ENCODE measurements at regions not wholly inside any gene's neighbourhood (a gene's known extent, or its start where the extent isn't known, plus 50 kb on each side); places are given as distances from the start of the nearest gene placed in this dataset.

DNA sequence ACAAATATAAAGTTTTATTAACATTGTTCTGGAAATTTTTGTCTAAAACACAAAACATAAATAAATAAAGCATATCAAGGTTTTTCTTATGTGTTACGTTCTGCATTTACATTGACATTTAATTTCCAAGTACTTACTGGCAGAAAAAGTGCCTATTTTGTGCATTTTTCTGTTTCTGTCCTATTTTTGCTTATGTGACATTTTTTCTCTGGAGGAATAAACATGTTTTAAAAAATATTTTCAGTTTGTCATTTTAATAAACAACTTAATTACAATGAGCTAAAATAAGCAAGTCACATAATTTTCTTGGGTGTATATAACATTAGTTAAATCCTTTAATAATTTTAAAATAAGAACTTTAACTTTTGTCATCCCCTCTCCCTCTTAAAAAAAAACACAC is 94.4 kb upstream of the HS3ST5 start:
- Histone ChIP-seq H3K9me3 (ENCODE audit: control insufficient read depth in 1 of 2, insufficient read depth in 1 of 2, low read depth in 1 of 2, low read length in 2 of 2) (no peaks in the 10 kb centered on the region), H3K9me2 (ENCODE audit: insufficient read depth) (no peaks in the 10 kb centered on the region), H3K4me3 (replicated peaks in 1 of 2; ENCODE audit: low read depth in 1 of 2, low read length in 2 of 2) (no peak overlapping the region), H3K79me2 (ENCODE audit: insufficient read depth, low read length) (no peaks in the 10 kb centered on the region), H4K20me1 (ENCODE audit: insufficient read depth) (no peaks in the 10 kb centered on the region), H3K27me3 (ENCODE audit: insufficient read depth, low read length) (no peaks in the 10 kb centered on the region), H3K4me2 (ENCODE audit: low read length) (no peak overlapping the region), H3K9ac (ENCODE audit: low read length) (no peak overlapping the region), H3K36me3 (ENCODE audit: control insufficient read depth in 1 of 2, insufficient read depth in 2 of 2, low read length in 2 of 2) (no peaks in the 10 kb centered on the region), H2AFZ (ENCODE audit: low read depth, low read length, poor library complexity, severe bottlenecking) (no peak overlapping the region), H3K27ac (ENCODE audit: low read depth, low read length) (no peak overlapping the region), H3K4me1 (ENCODE audit: control insufficient read depth in 1 of 2, insufficient read depth in 2 of 2, low read length in 2 of 2) (no peaks in the 10 kb centered on the region)
- ATAC-seq = no peak
- no peak for DNase-seq (ENCODE audit: low read depth, low spot score)
- ChIA-PET CTCF (no interaction called here), RAD21 (ENCODE audit: low non-redundant PET in 1 of 2, low total read pairs in 2 of 2, uncharacterized antibody in 2 of 2, unreplicated experiment in 2 of 2) (no interaction called here), POLR2A (no interaction called here)
- TF ChIP-seq POLR2A (IDR thresholded peaks at IDR 0.05; ENCODE audit: borderline replicate concordance, extremely low read depth, insufficient read depth, insufficient read length) (no peak), EZH2phosphoT487 (IDR thresholded peaks at IDR 0.05; ENCODE audit: borderline replicate concordance) (no peak), TCF7L2 (IDR thresholded peaks at IDR 0.05; ENCODE audit: borderline replicate concordance, extremely low read depth, insufficient read depth, insufficient read length) (no peak), ZNF274 (IDR thresholded peaks at IDR 0.05; ENCODE audit: low read depth, low read length) (no peak)
- TF ChIP-seq, protein P1, sequence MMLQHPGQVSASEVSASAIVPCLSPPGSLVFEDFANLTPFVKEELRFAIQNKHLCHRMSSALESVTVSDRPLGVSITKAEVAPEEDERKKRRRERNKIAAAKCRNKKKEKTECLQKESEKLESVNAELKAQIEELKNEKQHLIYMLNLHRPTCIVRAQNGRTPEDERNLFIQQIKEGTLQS (IDR thresholded peaks at IDR 0.05) = no peak
- intact Hi-C loops (cut with micrococcal nuclease) = no loop called here
- BruUV-seq (replicated peaks) = no TSS peak

GRCh38 chr6:114436691-114437090 is 93.9 kb upstream of the HS3ST5 start:
- Histone ChIP-seq H3K79me2 (ENCODE audit: insufficient read depth, low read length) (no peaks in the 10 kb centered on the region), H3K4me1 (ENCODE audit: control insufficient read depth in 1 of 2, insufficient read depth in 2 of 2, low read length in 2 of 2) (no peaks in the 10 kb centered on the region), H3K9me2 (ENCODE audit: insufficient read depth) (no peaks in the 10 kb centered on the region), H4K20me1 (ENCODE audit: insufficient read depth) (no peaks in the 10 kb centered on the region), H3K27ac (ENCODE audit: low read depth, low read length) (no peak overlapping the region), H3K9me3 (ENCODE audit: control insufficient read depth in 1 of 2, insufficient read depth in 1 of 2, low read depth in 1 of 2, low read length in 2 of 2) (no peaks in the 10 kb centered on the region), H2AFZ (ENCODE audit: low read depth, low read length, poor library complexity, severe bottlenecking) (no peak overlapping the region), H3K36me3 (ENCODE audit: control insufficient read depth in 1 of 2, insufficient read depth in 2 of 2, low read length in 2 of 2) (no peaks in the 10 kb centered on the region), H3K27me3 (ENCODE audit: insufficient read depth, low read length) (no peaks in the 10 kb centered on the region), H3K4me3 (replicated peaks in 1 of 2; ENCODE audit: low read depth in 1 of 2, low read length in 2 of 2) (no peak overlapping the region), H3K4me2 (ENCODE audit: low read length) (no peak overlapping the region), H3K9ac (ENCODE audit: low read length) (no peak overlapping the region)
- DNase-seq (ENCODE audit: low read depth, low spot score) = no peak
- no TSS peak for BruUV-seq (replicated peaks)
- ChIA-PET RAD21 (ENCODE audit: low non-redundant PET in 1 of 2, low total read pairs in 2 of 2, uncharacterized antibody in 2 of 2, unreplicated experiment in 2 of 2) (no interaction called here), CTCF (no interaction called here), POLR2A (no interaction called here)
- intact Hi-C loops (cut with micrococcal nuclease) = no loop called here
- no peak for ATAC-seq
- TF ChIP-seq SP1 (IDR thresholded peaks at IDR 0.05; ENCODE audit: low read depth) (no peak), SIN3A (IDR thresholded peaks at IDR 0.05; ENCODE audit: low read depth) (no peak), CBX3 (IDR thresholded peaks at IDR 0.05; ENCODE audit: low read depth) (no peak), POLR2AphosphoS5 (IDR thresholded peaks at IDR 0.05; ENCODE audit: low read depth, low read length) (no peak), YY1 (IDR thresholded peaks at IDR 0.05; ENCODE audit: extremely low read depth, insufficient replicate concordance, low read depth, low read length) (no peak)
- TF ChIP-seq, protein P1 (IDR thresholded peaks at IDR 0.05) = no peak
- TF ChIP-seq, protein P2, sequence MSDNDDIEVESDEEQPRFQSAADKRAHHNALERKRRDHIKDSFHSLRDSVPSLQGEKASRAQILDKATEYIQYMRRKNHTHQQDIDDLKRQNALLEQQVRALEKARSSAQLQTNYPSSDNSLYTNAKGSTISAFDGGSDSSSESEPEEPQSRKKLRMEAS (IDR thresholded peaks at IDR 0.05) = no peak
- TF ChIP-seq, protein P3, sequence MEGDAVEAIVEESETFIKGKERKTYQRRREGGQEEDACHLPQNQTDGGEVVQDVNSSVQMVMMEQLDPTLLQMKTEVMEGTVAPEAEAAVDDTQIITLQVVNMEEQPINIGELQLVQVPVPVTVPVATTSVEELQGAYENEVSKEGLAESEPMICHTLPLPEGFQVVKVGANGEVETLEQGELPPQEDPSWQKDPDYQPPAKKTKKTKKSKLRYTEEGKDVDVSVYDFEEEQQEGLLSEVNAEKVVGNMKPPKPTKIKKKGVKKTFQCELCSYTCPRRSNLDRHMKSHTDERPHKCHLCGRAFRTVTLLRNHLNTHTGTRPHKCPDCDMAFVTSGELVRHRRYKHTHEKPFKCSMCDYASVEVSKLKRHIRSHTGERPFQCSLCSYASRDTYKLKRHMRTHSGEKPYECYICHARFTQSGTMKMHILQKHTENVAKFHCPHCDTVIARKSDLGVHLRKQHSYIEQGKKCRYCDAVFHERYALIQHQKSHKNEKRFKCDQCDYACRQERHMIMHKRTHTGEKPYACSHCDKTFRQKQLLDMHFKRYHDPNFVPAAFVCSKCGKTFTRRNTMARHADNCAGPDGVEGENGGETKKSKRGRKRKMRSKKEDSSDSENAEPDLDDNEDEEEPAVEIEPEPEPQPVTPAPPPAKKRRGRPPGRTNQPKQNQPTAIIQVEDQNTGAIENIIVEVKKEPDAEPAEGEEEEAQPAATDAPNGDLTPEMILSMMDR (IDR thresholded peaks at IDR 0.05 in 2 of 3, conservative IDR thresholded peaks at IDR 0.05 in 1 of 3; ENCODE audit: borderline replicate concordance in 1 of 3, insufficient read depth in 1 of 3, low read depth in 2 of 3, low read length in 2 of 3) = no peak
